ENCODE measurements at regions not wholly inside any gene's neighbourhood (a gene's known extent, or its start where the extent isn't known, plus 50 kb on each side); places are given as distances from the start of the nearest gene placed in this dataset.

- TF ChIP-seq POLR2AphosphoS5 (IDR thresholded peaks at IDR 0.05; ENCODE audit: borderline replicate concordance, low read depth, low read length) (no peak), EZH2 (IDR thresholded peaks at IDR 0.05) (no peak), FOXP2 (optimal IDR thresholded peaks at IDR 0.05; ENCODE audit: control extremely low read depth, extremely low read length, insufficient read depth) (no peak)
Observed at GRCh38 chr13:103354171-103354570, 288.0 kb upstream of the SLC10A2 start.

Measured in SK-N-MC (cell line).